Stimulated activated CD4-positive, alpha-beta T cell treated with anti-CD3 and anti-CD28 coated beads, TNF-alpha, amount 100 ng/mL, for 24 hours (primary cell): ENCODE measurements at regions not wholly inside any gene's neighbourhood (a gene's known extent, or its start where the extent isn't known, plus 50 kb on each side); places are given as distances from the start of the nearest gene placed in this dataset.
"Not testable (repeated sequence)": the region's sequence is repeated elsewhere in the genome, so short reads cannot be mapped to it uniquely, and the experiment has no call there.

Experiments used
- DNase-seq, 3 experiments: peaks; one replicate each; pipeline ENCODE4 v3.0.0-alpha.2; 2020; ENCODE audit warnings: low read depth in 3 of 3

GRCh38 chr6:68059899-68060298 is 575.2 kb upstream of the ADGRB3 start:
- DNase-seq = no peak

GRCh38 chr6:68059261-68059660 is 575.8 kb upstream of the ADGRB3 start:
- no peak for DNase-seq

GRCh38 chr6:68056596-68056995 is 578.5 kb upstream of the ADGRB3 start:
- not testable (repeated sequence) for DNase-seq

GRCh38 chr6:68054756-68055155 is 580.3 kb upstream of the ADGRB3 start:
- no peak for DNase-seq

GRCh38 chr6:68053805-68054373 is 581.2 kb upstream of the ADGRB3 start:
- no peak for DNase-seq

GRCh38 chr6:68052234-68052633 is 582.8 kb upstream of the ADGRB3 start:
- no peak for DNase-seq

GRCh38 chr6:68049562-68049961 is 585.5 kb upstream of the ADGRB3 start:
- no peak for DNase-seq

GRCh38 chr6:68046756-68047155 is 588.3 kb upstream of the ADGRB3 start:
- no peak for DNase-seq

- DNase-seq = no peak
These were observed 588.8 kb upstream of the ADGRB3 start for GRCh38 chr6:68046302-68046701.

GRCh38 chr6:68045193-68045592 is 589.9 kb upstream of the ADGRB3 start:
- DNase-seq = no peak

- no peak for DNase-seq
These were observed 590.8 kb upstream of the ADGRB3 start for GRCh38 chr6:68044264-68044663.

GRCh38 chr6:68043122-68043398 is 592.0 kb upstream of the ADGRB3 start:
- DNase-seq = no peak

GRCh38 chr6:68042339-68043121 is 592.6 kb upstream of the ADGRB3 start:
- no peak for DNase-seq

- DNase-seq = no peak
These were observed 594.3 kb upstream of the ADGRB3 start for GRCh38 chr6:68040780-68041179.

GRCh38 chr6:68040312-68040778 is 594.7 kb upstream of the ADGRB3 start:
- no peak for DNase-seq

GRCh38 chr6:68039641-68040311 is 595.3 kb upstream of the ADGRB3 start:
- no peak for DNase-seq

- no peak for DNase-seq
These were observed 596.2 kb upstream of the ADGRB3 start for GRCh38 chr6:68038815-68039408.

GRCh38 chr6:68032217-68032616 is 602.9 kb upstream of the ADGRB3 start:
- DNase-seq = no peak

- DNase-seq = no peak
These were observed 604.0 kb upstream of the ADGRB3 start for GRCh38 chr6:68031054-68031453.

- DNase-seq = no peak
These were observed 608.6 kb upstream of the ADGRB3 start for GRCh38 chr6:68026483-68026882.

- no peak for DNase-seq
These were observed 609.3 kb upstream of the ADGRB3 start for GRCh38 chr6:68025764-68026163.

- DNase-seq = no peak
These were observed 610.4 kb upstream of the ADGRB3 start for GRCh38 chr6:68024570-68025269.
